Muscle of arm (tissue), 1 donor: ENCODE measurements at regions not wholly inside any gene's neighbourhood (a gene's known extent, or its start where the extent isn't known, plus 50 kb on each side); places are given as distances from the start of the nearest gene placed in this dataset.
"Not testable (repeated sequence)": the region's sequence is repeated elsewhere in the genome, so short reads cannot be mapped to it uniquely, and the experiment has no call there.

Experiments used
- DNase-seq: peaks from one replicate; pipeline ENCODE4 v3.0.0-alpha.2; 2013

DNA sequence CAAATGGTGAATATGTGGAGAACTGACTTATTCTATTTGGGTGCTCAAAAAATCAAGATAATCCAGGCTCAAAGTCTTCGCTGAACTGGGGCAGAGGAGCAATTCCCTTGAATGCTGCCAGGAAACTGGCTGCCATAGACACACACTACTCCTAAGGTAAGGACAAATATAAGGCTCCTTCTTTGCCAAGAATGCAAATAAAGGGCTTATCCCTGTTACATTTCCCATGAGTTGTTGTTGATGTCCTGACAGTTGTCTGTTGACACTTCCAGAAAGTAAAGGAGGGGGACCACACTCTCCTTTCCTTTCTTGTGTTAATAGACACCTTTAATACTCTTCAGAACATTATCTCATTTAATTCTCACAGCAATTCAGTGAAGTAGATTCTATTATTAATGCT is 212.2 kb upstream of the PTBP2 start:
- DNase-seq, result no peak

GRCh38 chr1:96509951-96510350 is 211.6 kb upstream of the PTBP2 start:
- no peak for DNase-seq

GRCh38 chr1:96510391-96510790 is 211.2 kb upstream of the PTBP2 start:
- DNase-seq, result no peak

GRCh38 chr1:96510911-96511310 is 210.7 kb upstream of the PTBP2 start:
- no peak for DNase-seq

GRCh38 chr1:96513136-96513535 is 208.4 kb upstream of the PTBP2 start:
- DNase-seq, result no peak

GRCh38 chr1:96515430-96515829 is 206.2 kb upstream of the PTBP2 start:
- no peak for DNase-seq

DNA sequence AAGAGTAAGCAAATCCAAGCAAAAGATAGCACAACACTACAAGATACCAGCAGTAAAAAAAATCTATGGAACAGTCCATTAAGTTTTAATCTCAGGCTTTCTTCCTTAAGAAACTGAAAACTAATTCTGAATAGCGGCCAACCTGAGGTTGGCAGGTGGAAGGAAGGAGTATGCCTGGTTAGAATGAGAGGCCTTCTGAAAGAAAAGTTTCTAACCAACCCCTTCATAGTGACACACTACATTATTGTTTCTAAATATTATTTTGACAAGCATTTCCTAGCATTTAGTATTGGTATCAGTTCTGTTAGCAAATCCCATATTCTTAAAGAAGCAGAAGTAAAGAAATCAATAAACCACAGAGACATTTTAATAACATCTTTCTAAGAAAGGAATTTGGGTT is 205.7 kb upstream of the PTBP2 start:
- DNase-seq, result no peak

DNA sequence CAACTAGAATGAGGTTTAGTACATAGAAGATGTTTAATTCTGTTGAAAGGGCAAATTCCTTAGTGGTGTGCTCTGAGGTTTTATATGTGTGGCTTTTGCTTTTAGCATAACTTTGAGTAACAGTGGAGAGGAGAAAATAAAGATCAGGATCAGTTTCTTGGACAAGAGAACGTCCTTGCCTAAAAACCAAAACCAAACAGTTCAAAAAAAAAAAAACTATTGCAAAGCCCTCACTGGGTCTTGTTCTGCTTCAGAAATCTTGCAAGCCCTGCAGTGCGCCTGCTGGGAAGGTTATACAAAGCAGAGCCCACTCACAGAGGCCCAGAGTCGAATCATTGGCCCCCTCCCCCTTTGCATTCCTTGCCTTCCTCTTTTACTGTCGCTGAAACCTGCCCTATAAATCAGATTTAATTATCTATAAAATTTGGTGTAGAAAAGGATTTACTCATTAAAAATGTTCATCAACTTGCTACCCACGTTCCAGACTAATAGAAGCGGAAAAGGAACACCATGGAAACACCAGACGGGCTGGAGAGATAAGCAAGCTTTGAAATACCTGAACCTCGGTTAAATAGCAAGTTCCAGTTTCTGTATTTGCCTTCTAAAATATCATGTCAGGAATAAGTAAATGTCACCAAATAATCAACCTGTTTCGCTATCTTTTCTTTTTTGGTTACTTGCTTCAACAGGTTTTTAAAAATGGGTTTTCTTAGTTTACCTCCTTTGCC is 201.6 kb upstream of the PTBP2 start:
- no peak for DNase-seq

DNA sequence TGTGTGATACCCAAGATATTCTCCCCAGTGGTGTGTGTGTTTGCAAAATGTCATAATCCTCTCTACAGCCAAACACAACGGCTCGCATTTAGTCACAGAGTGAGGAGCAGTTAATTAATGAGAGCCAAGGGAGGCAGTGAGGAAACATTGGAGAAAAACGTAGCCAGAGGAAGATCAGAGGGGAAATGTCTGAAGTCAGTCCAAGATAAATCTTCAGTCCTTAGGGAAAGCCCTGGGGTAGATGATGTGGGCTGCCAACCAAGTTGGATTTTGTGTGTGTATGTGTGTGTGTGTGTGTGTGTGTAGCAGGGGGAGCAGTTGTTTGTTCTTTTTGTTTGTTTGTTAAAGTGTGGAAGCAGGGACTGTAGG is 201.0 kb upstream of the PTBP2 start:
- peak; percentile 33 for DNase-seq

- no peak for DNase-seq
Observed at GRCh38 chr1:96521010-96521409, 200.6 kb upstream of the PTBP2 start.

DNA sequence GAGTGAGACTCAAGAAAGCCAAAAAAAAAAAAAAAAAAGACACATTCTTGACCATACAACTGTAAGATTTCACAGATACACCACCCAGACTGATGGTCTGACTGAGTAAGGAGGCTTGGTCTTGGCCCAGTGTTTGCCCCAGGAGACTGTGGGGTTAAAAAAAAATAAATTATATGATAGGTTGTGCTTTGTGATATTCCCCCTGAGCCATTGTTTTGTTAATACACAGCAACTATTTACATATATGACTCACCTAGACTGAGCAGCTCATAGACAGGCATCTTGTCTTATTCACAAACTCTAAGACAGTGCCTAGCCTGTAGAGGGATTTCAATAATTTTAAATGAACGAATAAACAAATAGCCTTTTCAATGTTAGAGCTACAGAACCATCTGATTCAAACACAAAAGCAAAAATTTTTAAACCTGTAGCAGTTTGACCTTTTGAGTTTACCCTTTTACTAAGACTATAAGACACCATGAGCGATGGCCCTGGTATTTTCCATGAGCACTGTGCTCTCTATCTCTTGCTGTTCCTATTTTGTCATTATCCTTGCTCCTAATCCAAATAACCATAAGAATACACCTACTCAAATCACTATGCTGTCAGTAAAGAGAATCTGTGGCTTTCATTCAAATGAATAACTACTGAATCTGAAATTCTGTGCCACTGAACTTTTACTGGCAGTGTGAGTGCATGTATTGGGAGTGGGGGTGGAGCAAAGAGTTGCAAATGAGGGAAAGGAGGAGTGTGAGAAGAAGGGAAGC is 199.4 kb upstream of the PTBP2 start:
- no peak for DNase-seq

DNA sequence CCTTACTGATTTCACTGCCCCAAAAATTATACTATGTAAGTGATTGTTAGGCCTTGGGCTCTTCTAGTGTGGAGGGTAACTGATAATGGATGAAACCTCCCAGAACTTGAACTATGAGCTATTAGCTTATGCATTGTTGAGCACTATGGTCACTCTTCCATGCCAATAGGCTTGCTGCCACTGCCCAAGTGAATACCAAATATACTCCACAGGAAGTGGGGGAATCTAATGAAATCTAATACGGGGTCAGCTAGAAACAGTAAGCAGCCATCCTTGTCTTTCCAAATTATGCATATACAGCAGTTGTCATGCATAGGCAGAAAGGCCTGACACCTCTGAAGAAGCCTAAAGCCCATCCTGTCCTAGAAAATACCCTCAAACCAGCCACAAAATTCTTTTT is 198.7 kb upstream of the PTBP2 start:
- DNase-seq, result no peak

- no peak for DNase-seq
Observed at GRCh38 chr1:96524100-96524499, 197.5 kb upstream of the PTBP2 start.

- DNase-seq, result peak; percentile 59
Observed at GRCh38 chr1:96525657-96526557, 195.7 kb upstream of the PTBP2 start.

DNA sequence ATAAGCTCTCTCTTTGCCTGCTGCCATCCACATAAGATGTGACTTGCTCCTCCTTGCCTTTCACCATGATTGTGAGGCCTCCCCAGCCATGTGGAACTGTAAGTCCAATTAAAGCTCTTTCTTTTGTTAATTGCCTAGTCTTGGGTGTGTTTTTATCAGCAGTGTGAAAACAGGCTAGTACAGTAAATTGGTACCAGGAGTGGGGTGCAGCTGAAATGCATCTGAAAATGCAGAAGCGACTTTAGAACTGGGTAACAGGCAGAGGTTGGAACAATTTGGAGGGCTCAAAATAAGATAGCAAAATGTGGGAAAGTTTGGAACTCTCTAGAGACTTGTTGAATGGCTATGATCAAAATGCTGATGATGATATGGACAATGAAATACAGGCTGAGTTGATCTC is 192.9 kb upstream of the PTBP2 start:
- not testable (repeated sequence) for DNase-seq

DNA sequence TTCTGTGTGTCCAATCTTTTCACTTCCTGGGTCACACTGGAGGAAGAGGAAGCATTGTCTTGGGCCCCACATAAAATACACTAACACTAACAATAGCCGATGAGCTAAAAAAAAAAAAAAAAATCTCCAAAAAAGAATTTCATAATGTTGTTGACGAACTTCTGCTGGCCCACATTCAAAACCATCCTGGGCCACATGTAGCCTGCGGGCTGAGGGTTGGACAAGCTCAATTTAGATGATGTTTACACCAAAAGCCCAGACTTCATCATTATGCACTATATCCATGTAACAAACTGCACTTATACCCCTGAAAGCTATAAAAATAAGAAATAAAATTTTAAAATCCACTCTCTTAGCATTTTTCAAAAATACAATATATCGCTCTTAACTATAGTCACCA is 187.8 kb upstream of the PTBP2 start:
- DNase-seq, result no peak

- DNase-seq, result no peak
Observed at GRCh38 chr1:96536581-96536980, 185.0 kb upstream of the PTBP2 start.

DNA sequence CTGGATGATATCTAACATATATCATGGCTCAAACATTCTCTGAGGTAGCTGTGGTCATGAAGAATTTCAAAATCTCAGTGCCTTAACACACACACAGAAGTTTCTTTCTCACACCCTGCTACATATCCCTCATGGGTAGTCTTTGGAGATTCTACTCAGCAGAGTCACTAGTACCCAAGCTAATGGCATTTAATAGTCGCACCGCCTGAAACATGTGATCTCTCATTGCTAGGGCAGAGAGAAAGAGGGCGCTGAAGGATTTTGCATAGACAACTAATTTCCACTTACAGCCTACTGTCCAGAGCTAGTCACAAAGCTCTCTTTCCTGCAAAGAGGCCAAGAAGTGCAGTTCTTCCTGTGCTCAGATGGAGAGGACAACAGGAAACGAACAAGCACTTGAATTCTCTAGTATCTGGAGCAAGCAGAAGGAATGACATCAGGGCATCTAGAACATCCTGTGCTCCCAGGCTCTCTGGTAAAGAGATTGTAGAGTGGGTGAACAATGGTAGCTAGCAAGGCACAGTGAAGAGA is 183.4 kb upstream of the PTBP2 start:
- DNase-seq, result peak; percentile 80

- peak; percentile 95 for DNase-seq
Observed at GRCh38 chr1:96538883-96539282, 182.7 kb upstream of the PTBP2 start.

GRCh38 chr1:96541491-96541890 is 180.1 kb upstream of the PTBP2 start:
- DNase-seq, result no peak

GRCh38 chr1:96544051-96544830 is 177.3 kb upstream of the PTBP2 start:
- no peak for DNase-seq

GRCh38 chr1:96544831-96545221 is 176.8 kb upstream of the PTBP2 start:
- DNase-seq, result no peak
